Fibroblast of skin of right quadriceps (primary cell): ENCODE measurements at regions not wholly inside any gene's neighbourhood (a gene's known extent, or its start where the extent isn't known, plus 50 kb on each side); places are given as distances from the start of the nearest gene placed in this dataset.
"Not testable (repeated sequence)": the region's sequence is repeated elsewhere in the genome, so short reads cannot be mapped to it uniquely, and the experiment has no call there.

ENCODE experiments used
- DNase-seq: peaks from one replicate; pipeline ENCODE4 v3.0.0-alpha.2; 2013

DNA sequence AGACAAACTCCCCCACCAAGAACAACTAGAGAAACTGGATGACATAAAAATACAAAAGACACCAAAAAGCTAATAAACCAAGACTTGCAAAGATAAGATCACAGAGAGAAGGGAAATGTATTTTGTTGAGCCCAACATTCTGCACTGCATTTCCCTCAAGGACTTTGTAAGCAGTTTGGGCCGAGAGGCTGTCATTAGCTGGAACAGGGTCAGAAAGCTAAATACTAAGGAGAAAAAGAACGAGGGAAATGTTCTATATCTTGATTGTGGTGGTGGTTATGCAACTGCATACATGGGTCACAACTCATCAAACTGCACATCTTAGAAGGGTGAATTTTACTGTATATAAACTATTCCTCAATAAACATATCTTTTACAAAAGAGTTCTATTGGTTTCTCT is 315.0 kb downstream of the IPMK start:
- peak; percentile 24 for DNase-seq

DNA sequence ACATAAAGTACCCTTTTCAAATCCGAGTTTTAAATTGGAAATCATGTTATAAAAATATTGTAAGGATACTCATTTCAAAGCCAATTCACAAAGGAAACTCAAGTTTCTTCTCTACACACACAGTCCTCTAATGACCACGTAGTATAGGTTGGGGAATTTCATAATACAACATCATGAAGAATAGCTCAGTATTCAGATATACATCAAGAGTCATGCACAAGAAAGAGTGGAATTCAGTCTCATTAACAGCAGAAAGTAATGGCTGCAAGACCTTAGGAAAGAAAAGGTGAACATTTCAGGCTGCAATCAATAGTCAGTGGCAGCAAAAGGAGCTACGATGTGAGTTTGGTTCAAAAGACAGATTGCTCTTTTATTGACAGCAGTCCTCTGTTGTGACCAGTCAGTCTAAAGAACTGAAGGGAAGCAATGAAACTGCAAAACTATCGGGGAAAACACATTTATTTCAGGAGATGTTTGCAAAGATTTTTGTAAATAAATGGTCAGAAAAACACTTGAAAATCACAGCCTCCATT is 317.2 kb downstream of the IPMK start:
- no peak for DNase-seq

DNA sequence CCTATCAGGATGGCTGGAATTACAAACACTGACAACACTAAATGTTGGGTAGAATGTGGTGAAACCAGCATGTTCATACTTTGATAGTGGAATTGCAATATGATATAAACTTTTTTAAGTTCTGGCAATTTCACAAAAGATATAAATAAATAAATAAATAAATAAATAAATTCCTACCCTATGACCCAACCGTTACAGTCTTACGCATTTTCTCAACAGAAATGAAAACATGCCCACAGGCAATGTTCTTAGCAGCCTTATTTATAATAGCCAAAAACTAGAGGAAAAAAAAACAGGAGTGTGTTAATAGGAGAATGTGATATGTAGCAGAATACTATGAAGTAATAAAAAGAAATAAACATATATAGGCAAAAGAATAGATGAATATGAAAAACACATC is 318.9 kb downstream of the IPMK start:
- no peak for DNase-seq

DNA sequence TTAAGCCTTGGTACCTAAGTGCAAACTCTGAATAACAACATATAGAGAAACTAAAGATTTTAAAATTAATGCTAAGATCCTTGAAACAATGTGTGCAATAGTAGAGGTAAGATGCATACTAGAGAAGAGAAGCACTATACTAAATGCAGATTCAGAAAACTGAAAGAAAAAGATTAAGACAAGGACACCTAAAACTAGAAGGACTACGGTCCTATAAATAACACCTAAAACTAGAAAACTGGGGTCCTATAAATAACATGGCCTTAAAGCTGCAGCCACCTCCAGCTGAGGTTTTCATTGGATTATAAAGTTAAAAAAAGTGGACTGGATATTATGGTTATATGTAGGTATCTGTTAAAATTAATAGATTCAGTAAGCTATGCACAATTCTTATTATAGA is 320.9 kb downstream of the IPMK start:
- DNase-seq, result no peak

DNA sequence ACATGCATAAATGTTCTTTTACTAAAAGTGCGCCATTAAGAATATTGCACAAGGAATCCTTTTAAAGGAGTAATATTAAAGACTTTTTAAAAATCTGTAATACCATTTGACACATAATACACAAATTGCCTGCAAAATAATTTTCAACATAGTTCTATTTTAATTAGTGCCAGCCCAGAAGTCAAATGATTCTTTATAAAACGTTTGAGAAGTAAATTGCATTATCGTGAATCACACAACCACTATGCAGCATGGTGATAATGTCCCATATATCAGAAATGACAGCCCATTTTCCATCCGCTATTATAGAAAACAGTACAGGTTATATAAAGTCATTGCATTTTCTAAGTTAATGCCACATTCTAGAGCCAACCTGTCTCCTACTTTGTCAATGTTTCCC is 324.0 kb downstream of the IPMK start:
- DNase-seq, result no peak

DNA sequence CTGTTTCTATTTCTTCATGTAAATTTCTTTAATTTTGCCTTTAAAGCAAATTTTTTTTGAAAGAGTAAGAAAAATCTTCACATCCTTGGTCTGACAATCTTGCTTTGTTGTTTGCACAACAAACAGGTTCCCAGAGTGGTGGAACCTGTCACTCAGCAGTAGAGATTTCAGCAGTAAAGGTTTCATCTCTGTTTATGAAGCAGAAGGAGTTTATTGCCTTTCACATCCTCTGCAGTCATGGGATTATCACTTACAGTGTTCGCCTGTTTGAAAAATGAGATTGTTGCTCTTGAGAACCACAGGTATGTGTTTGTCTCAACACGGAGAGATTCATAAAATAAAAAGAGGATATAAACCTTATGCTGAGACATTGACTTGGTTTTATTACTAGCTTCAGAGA is 342.6 kb downstream of the IPMK start:
- no peak for DNase-seq

DNA sequence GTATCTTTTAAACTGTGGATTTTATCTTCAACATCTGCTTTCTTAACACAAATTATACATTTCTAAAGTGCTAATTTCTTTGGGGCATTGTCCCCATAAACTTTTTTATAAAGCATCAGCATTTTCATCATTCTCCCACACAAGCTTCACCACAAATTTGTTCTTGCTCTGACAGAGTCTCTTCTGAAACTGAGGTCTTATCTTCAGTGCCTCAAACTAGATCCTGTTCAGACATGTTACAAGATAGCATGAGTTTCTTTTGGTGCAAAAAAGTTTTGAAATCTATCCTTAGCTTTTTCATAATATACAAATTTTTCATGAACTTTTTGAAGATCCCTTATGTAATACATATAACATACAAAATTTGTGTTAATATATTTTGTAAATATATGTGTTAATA is 346.6 kb downstream of the IPMK start:
- DNase-seq, result no peak

DNA sequence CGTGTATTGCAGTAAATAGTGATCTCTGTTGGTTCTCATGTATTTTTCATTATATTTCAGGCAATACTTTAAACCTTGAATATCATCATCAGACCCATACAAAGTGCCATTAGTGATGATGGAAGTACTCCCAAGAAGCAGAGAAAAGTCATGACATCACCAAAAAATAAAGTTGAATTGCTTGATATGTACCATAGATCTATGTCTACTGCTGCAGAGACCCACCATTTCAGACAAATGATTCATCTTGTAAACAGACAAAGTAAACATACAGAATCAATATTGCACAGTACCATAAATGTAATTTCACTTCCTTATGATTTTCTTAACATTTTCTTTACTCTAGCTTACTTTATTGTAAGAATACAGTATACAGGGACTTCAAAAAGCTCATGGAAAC is 347.8 kb downstream of the IPMK start:
- no peak for DNase-seq

DNA sequence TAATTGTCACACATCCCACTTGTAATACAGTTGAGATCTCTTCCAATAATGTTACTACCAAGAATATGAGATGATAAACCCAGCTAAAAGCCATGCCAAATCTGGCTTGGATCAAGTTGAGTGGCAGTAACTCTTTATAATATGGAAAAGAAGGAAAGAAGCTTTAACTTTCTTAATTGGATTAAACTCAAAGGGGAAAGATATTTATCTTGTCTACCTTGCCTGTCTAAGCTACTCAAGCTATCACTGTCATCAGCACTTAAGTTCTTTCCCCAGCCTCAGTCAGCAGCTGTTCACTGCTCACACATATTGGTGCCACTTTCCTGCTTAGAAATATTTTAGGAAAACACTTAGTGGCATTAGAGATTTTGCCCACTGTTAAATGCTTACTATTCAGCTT is 350.7 kb downstream of the IPMK start:
- no peak for DNase-seq

DNA sequence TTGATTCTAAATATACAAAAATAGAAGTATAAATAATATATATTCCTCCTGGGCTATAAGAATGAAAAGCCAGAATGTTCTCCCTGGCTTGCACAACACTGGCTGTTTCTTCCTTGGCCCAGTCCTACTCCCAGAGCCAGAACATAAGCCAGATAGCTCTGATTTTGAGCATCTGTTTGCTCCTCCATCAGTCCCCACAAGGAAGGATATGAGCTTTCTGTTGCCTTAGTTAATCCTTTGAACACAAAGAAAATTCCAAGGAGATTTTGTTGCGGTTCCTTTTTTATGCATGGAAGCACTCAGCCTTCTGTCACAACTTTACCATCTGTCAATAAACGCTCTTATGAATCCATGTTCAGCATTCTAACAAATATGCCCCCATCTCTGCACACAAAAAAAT is 361.8 kb downstream of the IPMK start:
- DNase-seq, result no peak

DNA sequence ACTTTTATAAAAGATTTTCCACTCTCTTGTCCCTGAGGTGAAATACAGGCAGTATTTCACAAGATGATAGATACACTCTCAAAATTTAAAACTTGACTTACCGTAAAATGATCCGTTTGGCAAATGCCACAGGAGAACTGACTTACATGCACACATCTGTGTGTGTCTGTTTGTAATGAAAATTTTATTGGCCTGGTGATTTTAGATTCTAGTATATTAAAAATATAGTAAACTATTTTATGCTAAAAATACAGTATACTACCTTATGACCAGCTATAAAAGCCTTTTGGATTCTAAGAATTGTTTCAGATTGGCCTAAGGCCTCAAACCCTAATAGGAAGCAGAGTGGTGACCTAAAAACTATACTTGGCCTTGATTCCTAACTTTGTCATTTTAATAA is 362.7 kb downstream of the IPMK start:
- DNase-seq, result no peak

DNA sequence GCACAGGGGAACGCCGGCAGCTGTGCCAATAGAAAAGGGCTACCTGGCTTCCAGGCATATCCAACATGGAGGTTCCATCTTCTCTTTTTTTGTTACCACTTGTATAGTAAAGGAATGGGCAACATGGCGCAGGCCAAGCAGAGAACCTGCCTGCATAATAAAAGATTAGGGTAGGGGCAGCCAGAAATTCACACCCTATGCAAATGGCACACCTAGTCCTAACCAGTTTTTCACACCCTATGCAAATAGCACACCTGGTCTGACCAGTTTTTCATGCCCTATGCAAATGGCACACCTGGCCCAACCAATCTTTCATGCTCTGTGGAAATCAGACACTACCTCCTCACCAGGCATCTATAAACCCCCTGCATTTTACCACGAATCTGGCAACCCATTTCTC is 369.5 kb downstream of the IPMK start:
- no peak for DNase-seq

DNA sequence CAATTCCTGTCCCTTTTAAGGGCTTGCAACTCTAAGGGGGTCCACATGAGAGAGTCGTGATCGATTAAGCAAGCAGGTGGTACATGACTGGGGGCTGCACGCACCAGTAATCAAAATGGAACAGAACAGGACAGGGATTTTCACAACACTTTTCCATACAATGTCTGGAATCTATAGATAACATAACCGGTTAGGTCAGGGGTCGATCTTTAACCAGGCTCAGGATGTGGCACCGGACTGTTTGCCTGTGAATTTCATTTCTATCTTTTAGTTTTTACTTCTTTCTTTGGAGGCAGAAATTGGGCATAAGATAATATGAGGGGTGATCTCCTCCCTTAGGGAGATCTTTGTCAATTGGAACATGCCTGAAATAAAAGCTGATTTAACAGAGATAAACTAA is 370.1 kb downstream of the IPMK start:
- DNase-seq, result no peak

DNA sequence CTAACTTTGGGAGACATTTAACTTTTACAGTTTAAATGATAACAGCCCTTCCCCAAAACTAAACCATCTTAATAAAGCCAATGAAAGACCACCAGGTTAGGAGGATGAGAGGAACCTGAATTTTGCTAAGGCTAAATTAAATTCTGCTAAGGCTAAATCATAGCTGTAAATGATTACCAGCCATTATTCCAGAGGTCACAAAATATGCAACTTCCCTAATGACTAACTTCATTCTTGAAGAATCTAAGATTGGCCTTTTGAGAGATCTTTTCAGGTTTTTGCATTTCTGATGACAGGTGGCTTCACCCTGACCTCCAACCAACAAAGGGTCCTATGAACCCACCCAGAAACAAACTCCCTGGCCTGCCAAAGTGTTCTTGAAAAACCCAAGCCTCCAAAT is 373.3 kb downstream of the IPMK start:
- DNase-seq, result no peak

DNA sequence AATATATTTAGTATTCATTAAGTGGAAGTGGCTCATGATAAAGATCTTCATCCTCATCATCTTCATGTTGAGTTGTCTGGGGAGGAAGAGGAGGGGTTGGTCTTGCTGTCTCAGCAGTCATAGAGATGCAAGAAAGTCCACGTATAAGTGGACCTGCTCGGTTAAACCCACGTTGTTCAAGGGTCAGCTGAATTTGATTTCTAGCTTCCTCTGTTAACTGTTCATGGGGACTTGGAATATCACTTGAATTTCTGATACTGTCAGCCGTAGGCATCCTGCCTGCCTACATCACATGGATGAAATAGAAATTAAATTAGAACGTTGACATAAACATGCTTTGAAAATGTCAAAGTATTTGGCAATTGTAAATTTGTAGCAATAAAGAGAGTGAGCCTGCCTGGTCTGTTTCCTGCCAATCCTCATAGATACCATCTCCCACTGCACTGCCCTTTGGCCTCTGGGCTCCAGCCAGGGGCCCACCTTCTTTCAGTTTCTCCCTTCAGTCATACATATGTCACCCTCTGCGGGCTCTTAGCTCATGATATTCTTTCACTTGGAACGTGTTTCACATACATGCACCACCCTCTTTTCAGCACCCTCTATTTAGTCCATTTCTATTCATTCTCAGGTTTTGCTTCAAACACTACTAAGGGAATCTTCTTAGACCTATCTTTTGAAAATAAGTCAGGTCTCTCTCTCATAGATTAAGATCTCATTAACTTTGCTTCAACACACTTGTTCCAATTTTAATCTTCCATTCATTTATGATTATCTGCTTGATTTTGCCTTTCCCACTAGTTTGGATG is 376.3 kb downstream of the IPMK start:
- no peak for DNase-seq

DNA sequence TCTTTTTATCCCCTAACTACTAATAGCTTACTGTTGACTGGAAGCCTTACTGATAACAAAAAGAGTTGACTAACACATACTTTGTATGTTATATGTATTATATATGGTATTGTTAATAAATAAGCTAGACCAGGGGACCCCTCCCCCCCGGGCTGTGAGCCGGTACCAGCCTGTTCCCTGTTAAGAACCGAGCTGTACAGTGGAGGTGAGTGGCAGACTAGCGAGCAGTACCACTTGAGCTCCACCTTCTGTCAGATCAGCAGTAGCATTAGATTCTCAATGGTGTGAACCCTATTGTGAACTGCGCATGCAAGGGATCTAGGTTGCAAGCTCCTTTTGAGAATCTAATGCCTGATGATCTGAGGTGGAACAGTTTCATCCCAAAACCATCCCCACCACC is 377.0 kb downstream of the IPMK start:
- DNase-seq, result no peak

DNA sequence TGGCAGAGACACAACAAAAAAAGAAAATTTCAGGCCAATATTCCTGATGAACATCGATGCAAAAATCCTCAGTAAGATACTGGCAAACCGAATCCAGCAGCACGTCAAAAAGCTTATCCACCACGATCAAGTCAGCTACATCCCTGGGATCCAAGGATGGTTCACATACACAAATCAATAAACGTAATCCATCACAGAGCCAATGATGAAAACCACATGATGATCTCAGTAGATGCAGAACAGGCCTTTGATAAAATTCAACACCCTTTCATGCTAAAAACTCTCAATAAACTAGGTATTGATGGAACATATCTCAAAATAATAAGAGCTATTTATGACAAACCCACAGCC is 382.1 kb downstream of the IPMK start:
- DNase-seq, result not testable (repeated sequence)

DNA sequence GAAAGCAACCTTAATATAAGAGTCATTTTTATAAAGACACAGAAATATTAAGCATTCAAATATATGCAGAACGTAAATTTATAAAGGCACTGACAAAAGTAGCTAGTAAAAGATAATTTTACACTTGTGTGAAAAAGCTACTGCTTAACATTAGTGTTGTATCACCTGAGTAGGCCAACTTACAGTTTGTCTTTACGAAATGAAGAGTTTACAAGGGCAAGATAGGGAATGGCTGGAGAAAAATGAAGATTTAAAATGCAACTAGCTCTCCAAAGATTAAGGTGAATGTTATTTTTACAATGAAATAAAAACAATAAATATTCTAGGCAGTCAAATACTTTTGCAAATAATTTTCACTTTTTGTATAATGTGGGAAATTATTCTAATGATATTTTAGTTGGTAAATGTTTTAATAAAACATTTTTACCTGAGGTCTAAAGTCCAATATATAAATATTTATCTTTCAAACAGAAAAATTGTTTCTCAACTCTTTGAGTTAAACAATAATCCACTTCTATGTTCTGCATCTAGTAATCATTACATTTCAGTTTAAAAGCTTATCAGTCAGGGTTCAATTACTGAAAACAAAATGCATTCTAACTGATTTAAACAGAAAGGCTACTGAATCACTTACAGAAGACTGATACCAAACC is 382.6 kb downstream of the IPMK start:
- no peak for DNase-seq

DNA sequence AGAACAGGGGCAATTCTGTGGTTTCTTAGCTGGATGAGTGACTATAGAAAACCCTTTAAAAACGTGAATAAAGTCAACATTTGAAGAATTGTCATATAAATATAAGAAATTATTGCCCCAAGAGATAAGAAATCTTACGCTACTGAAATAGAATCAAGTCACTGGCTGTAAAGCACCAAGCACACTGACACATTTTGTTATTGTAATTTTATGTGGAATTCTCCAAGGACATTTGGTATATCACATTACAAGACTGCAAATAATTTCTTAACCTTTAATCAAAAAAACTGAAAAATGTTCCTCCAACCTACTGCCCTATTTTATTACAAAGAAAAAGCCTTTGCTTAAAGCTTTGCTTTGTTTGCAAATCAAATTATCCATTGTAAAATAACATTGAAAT is 383.3 kb downstream of the IPMK start:
- no peak for DNase-seq

DNA sequence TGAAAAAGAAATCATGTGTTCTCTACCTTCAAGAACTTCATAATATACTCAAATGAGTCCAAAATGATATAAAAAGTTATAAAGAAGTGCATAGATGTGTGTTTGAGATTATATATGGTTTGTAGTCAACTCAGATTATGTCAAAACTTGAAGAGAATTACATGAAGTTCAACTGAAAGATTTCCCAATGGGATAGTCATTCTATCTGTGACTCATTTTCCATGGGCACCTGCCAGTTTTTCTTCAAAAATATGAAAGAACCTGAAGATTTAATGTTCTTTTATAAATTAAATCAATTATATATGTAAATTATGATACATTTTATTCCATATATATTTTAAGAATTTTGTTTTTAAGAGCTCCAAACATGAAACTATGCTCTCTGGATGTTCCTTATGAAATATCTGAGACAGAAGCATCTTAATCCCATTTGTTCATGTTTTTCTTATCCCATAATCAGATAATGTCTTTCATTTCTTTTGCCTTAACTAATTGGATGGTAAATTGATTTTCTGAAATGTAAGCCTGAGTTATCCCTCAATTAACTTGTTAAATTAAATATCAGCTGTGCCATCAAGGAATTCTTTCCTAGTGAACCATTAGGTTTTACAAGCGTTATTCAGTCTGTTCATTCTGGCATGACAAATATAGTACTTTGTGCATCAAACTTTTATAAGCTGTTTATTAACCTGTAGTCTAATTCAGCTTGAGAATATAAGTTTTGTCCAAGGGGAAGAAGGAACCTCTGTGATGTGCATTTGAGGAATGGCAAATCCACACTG is 387.1 kb downstream of the IPMK start:
- no peak for DNase-seq

DNA sequence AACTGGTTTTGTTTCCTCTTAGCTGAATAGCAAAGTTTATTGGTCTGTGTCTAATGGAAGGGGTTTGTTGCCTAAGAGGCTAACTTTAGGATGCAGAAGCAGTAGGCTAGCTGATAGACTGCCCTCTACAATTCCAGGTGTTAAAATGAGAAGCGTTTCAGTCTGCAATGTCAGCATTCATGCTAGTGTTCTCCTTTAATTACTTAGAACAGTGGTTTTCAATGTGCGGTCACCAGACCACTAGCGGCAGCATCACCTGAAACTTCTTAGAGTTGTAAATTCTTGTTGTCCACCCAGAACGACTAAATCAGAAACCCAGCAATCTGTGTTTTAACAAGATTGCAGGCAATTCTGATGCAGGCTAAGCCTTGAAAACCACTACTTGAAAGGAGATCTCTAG is 392.9 kb downstream of the IPMK start:
- DNase-seq, result no peak

DNA sequence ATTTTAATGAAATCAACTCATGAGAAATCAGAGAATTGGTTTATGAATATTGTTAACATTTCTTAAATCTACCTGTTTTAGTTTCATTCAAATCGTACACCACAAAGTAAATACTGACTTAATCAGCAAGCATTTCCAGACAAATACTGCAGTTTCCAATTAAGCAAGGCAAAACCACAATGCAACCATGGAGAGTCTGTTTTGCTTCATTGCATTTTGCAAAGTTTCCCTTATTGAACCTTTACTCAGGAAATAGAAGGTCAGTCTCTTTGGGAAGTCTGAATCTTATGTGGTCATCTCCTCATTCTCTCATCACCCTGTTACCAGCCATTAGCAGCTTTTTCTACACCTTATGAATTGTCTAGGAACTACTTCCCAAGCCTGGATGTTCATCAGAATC is 400.5 kb downstream of the IPMK start:
- DNase-seq, result no peak

DNA sequence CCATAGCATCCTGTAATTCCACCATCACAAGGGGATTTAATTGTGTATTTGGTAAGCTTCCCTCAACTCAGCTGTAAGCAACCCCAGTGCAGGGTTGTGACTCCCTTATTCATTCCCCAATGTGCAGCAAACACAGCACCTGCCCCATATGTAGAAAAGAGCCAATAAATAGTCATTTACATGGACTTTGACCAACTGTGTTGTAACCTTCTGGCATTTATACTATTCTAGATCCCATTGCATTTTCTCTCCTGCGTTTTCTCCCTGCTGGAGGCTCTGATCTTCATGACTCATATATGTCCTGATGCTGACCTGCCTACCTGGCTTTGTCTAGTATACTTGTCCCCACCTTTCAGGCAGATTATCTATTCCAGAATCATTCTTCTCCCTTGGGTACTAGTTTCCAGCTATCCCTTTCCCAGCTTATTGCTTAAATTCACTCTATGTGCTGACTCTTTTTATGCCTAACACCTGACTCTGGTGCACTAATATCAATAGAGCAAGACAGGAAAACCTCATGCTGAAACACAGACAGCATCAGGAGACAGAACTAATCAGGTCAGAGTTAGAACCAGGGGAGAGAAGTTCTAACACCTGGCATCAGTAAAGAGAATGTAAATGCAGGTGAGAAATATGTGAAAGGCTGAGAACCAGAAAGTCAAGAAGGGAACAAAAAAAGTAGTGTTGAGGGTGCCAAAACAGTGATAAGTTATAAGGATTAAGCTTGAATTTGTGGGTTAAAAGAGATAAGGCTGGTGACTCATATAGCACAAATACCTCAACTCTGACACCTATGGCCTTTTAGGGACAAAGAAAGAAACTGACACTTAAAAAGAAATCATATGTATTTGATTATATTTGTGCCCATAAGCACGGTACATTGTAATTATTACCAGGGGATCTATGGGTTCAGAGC is 402.7 kb downstream of the IPMK start:
- DNase-seq, result no peak
